ENCODE measurements at regions not wholly inside any gene's neighbourhood (a gene's known extent, or its start where the extent isn't known, plus 50 kb on each side); places are given as distances from the start of the nearest gene placed in this dataset.
"Not testable (repeated sequence)": the region's sequence is repeated elsewhere in the genome, so short reads cannot be mapped to it uniquely, and the experiment has no call there.

DNA sequence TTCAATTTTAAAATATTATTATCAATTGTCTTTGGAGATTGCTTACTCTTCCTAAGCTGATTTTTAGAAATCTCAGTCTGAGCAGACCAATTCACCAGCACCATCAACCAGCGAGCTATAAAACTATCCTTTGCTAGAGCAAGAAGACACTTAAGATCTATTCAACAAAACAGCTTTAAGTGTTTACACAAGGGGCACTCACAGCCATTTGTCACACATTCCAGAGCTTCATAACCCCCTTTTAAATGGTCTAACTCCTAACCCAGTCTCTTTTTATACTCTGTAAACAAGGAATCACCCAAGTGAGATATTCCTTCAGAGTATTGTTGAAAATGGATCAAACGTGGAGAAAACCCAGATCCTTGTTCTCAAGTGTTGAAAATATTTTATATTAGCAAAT lies 1294.1 kb upstream of the CHAC2 start:
- intact Hi-C loops (cut with micrococcal nuclease): no loop called here
- peaks cover 2% of the 10 kb centered on the region for H3K9me3 Mint-ChIP-seq
- POLR2A ChIA-PET: no interaction called here

DNA sequence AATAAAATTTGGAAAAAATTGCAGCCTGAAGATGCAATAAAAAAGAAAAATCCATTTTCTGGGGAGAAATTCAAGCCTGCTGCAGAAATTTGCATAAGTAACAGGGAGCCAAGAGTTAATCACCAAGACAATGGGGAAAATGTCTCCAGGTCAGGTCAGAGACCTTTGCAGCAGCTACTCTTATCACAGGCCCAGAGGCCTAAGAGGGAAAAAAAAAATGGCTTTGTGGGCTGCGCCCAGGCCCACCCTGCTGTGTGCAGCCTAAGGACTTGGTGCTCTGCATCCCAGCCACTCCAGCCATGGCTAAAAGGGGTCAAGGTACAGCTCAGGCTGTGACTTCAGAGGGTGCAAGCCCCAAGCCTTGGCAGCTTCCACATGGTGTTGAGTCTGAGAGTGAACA lies 1297.1 kb upstream of the CHAC2 start:
- H3K9me3 Mint-ChIP-seq; H3K4me1 Mint-ChIP-seq (ENCODE audit: low read depth); POLR2A ChIA-PET; DNase-seq; ATAC-seq; H3K36me3 Mint-ChIP-seq (ENCODE audit: low read depth); CTCF ChIA-PET; H3K27ac Mint-ChIP-seq; intact Hi-C loops (cut with micrococcal nuclease); H3K4me3 Mint-ChIP-seq; H3K27me3 Mint-ChIP-seq: not testable (repeated sequence)

More for the DNA sequence above, 1294.1 kb upstream of the CHAC2 start:
- ATAC-seq: no peak
- DNase-seq: no peak
- Mint-ChIP-seq H3K4me3 (no peak overlapping the region), H3K36me3 (ENCODE audit: low read depth) (no peaks in the 10 kb centered on the region), H3K27ac (no peak overlapping the region), H3K27me3 (no peaks in the 10 kb centered on the region), H3K4me1 (ENCODE audit: low read depth) (no peaks in the 10 kb centered on the region)
- CTCF ChIA-PET: no interaction called here
- TF ChIP-seq, protein P1, sequence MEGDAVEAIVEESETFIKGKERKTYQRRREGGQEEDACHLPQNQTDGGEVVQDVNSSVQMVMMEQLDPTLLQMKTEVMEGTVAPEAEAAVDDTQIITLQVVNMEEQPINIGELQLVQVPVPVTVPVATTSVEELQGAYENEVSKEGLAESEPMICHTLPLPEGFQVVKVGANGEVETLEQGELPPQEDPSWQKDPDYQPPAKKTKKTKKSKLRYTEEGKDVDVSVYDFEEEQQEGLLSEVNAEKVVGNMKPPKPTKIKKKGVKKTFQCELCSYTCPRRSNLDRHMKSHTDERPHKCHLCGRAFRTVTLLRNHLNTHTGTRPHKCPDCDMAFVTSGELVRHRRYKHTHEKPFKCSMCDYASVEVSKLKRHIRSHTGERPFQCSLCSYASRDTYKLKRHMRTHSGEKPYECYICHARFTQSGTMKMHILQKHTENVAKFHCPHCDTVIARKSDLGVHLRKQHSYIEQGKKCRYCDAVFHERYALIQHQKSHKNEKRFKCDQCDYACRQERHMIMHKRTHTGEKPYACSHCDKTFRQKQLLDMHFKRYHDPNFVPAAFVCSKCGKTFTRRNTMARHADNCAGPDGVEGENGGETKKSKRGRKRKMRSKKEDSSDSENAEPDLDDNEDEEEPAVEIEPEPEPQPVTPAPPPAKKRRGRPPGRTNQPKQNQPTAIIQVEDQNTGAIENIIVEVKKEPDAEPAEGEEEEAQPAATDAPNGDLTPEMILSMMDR (IDR thresholded peaks at IDR 0.05): no peak

DNA sequence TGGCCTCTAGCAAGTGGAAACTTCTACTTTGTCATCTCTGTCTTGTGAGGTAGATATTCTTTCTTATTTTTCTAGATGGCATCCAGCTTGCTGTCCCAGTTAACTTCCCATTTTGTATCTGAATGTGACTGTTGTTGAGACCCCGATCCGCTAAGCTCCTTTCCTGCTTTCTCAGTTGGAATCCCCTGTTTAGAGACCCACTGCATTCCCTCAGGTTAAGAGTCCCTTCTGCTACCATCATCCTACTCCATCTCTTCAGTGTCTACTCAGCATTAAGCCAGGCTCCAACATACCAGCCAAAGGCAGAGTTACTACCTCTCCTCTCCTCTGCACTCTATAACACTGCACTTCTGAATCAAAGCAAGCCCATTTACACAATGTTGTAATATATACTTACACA lies 1300.4 kb upstream of the CHAC2 start:
- intact Hi-C loops (cut with micrococcal nuclease): no loop called here
- POLR2A ChIA-PET: no interaction called here
- Mint-ChIP-seq H3K9me3 (peaks cover 13% of the 10 kb centered on the region), H3K36me3 (ENCODE audit: low read depth) (no peaks in the 10 kb centered on the region), H3K4me1 (ENCODE audit: low read depth) (no peaks in the 10 kb centered on the region), H3K27me3 (no peaks in the 10 kb centered on the region), H3K4me3 (no peak overlapping the region), H3K27ac (no peak overlapping the region)
- CTCF ChIA-PET: no interaction called here
- DNase-seq (no peak), ATAC-seq (no peak)
- TF ChIP-seq, protein P1 (IDR thresholded peaks at IDR 0.05): no peak

DNA sequence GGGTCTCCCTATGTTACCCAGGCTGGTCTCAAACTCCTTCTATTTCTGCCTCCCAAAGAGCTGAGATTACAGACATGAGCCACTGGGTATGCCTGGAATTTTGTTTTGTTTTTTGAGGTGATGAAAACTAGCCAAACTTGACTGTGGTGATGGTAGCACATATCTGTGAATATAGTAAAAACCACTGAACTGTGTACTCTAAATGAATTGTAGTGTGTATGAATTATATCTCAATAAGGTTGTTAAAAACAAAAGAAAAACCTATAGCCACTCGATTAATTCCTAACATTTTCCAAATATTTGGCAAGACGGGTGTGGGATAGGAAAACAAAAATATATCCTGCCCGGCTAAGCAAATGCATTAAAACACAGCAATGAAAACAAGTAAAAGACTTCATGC lies 1302.3 kb upstream of the CHAC2 start:
- ChIA-PET CTCF (interaction anchor here (0.5 kb wide), 1 partner anchor 50 kb away, joined by 3 read pairs; no protein-coding TSS in a partner anchor), POLR2A (no interaction called here)
- H3K36me3 Mint-ChIP-seq (ENCODE audit: low read depth): no peaks in the 10 kb centered on the region
- DNase-seq (no peak), ATAC-seq (no peak)
- H3K27me3 Mint-ChIP-seq: no peaks in the 10 kb centered on the region
- no peaks in the 10 kb centered on the region for H3K4me1 Mint-ChIP-seq (ENCODE audit: low read depth)
- H3K4me3 Mint-ChIP-seq: no peak overlapping the region
- H3K9me3 Mint-ChIP-seq: peaks cover 13% of the 10 kb centered on the region
- intact Hi-C loops (cut with micrococcal nuclease): no loop called here
- TF ChIP-seq, protein P1 (IDR thresholded peaks at IDR 0.05): no peak
- H3K27ac Mint-ChIP-seq: no peak overlapping the region

DNA sequence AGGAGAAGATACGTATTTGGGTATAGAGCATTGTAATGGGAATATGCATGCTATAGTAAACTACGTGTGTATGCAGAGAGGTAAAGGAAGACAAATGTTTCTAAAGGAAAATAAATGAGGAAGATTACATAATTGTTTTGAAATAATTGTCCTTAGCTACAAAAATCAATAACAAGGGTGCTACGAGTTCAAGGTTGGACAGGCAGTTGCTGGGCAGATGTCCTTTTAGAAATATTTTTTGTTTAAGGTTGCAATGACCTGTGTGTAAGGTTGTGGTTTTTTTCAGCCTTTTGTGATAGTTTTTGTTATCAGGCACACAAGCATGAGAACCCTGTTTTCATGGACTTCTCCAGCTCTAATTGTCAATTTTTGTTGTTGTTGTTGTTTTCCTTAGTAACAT lies 1304.1 kb upstream of the CHAC2 start:
- POLR2A ChIA-PET: no interaction called here
- intact Hi-C loops (cut with micrococcal nuclease): no loop called here
- no peak for ATAC-seq
- Mint-ChIP-seq H3K27me3 (no peaks in the 10 kb centered on the region), H3K36me3 (ENCODE audit: low read depth) (no peaks in the 10 kb centered on the region), H3K4me3 (no peak overlapping the region), H3K9me3 (peaks cover 17% of the 10 kb centered on the region), H3K27ac (no peak overlapping the region), H3K4me1 (ENCODE audit: low read depth) (no peaks in the 10 kb centered on the region)
- CTCF ChIA-PET: no interaction called here
- TF ChIP-seq, protein P1 (IDR thresholded peaks at IDR 0.05): no peak
- no peak for DNase-seq
